ENCODE measurements at regions not wholly inside any gene's neighbourhood (a gene's known extent, or its start where the extent isn't known, plus 50 kb on each side); places are given as distances from the start of the nearest gene placed in this dataset.

DNA sequence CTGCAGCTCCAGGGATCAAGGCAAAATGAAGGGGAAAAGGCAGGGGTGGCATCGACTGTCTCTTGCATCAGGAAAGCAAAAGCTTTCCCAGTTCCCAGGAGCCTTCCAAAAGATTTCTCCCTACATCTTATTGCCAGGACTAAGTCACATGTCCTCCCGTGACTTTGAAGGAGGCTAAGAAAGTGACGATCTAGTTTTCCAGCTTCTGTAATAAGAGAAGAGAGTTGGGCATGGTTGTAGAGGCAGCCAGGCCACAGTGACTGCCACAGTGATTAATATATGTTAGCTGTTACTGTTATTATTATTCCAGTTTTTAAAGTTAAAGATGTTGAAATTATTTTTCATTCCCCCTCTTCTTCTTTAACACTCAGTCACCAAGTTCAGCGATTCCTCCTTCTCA is 77.1 kb downstream of the RMI1 start:
- no peak overlapping the region for H4K8ac ChIP-seq (ENCODE audit: low read depth in 2 of 2, low read length in 2 of 2)
- H2BK120ac ChIP-seq (ENCODE audit: low read depth, low read length) = no peak overlapping the region
- CTCF ChIA-PET = interaction anchor here (0.6 to 1.4 kb wide), 2 partner anchors 112 to 204 kb away, joined by 3 read pairs; no protein-coding TSS in a partner anchor
- H2BK15ac ChIP-seq (ENCODE audit: low read depth, low read length) = no peak overlapping the region
- H4K5ac ChIP-seq (ENCODE audit: low read depth, low read length) = no peak overlapping the region
- no peak overlapping the region for H3K4me2 ChIP-seq (ENCODE audit: low read depth, low read length)
- H3K9me1 ChIP-seq (ENCODE audit: insufficient read depth, low read length) = no peaks in the 10 kb centered on the region
- no peak overlapping the region for H3K18ac ChIP-seq (ENCODE audit: low read depth, low read length)
- BruUV-seq (replicated peaks) = no TSS peak
- H4K91ac ChIP-seq (ENCODE audit: insufficient read depth, low read depth, low read length) = no peak overlapping the region
- no peak overlapping the region for H3K27ac ChIP-seq (ENCODE audit: insufficient read depth, low read length)
- no peak overlapping the region for H3K23ac ChIP-seq (ENCODE audit: low read depth, low read length)
- no peak overlapping the region for H2BK5ac ChIP-seq (ENCODE audit: low read depth, low read length, poor library complexity, severe bottlenecking)
- WGBS, 2 experiments (ENCODE audit: extremely low coverage in 2 of 2, insufficient read length in 1 of 2) = 83% methylated on average over 1 of the region's 4 CpGs; no CpG with 5 or more reads in 1 of the 2 experiments
- no peaks in the 10 kb centered on the region for H3K36me3 ChIP-seq (ENCODE audit: control insufficient read depth, insufficient read depth, low read length)
- H2AK9ac ChIP-seq (replicated peaks; ENCODE audit: low read depth, low read length, poor library complexity) = no peak overlapping the region
- H2AFZ ChIP-seq (replicated peaks; ENCODE audit: low read length, poor library complexity) = no peak overlapping the region
- H3K9me3 ChIP-seq (ENCODE audit: control insufficient read depth, insufficient read depth, low read length) = no peaks in the 10 kb centered on the region
- POLR2A ChIA-PET (ENCODE audit: unreplicated experiment) = no interaction called here
- dilution Hi-C loops (cut with HindIII; ENCODE audit: low sequenced_read_pairs, unreplicated experiment) (no loop called here), intact Hi-C loops (cut with micrococcal nuclease) (no loop called here), in situ Hi-C loops (cut with MboI; ENCODE audit: low sequenced_read_pairs) (no loop called here)
- H3K4ac ChIP-seq (ENCODE audit: low read depth, low read length) = no peak overlapping the region
- no peak overlapping the region for H3K4me3 ChIP-seq (ENCODE audit: insufficient read depth, low read depth, low read length)
- H3K4me1 ChIP-seq (ENCODE audit: control insufficient read depth, insufficient read depth, low read length) = no peaks in the 10 kb centered on the region
- no peaks in the 10 kb centered on the region for H3K79me1 ChIP-seq (ENCODE audit: low read depth in 1 of 2, low read length in 2 of 2)
- H3K27me3 ChIP-seq (ENCODE audit: control insufficient read depth, insufficient read depth, low read length) = no peaks in the 10 kb centered on the region; the same call in 1 of the 2 replicates
- H4K20me1 ChIP-seq (ENCODE audit: insufficient read depth, low read length) = no peaks in the 10 kb centered on the region
- H3K14ac ChIP-seq (replicated peaks; ENCODE audit: low read depth, low read length) = no peak overlapping the region
- TF ChIP-seq, protein P1, sequence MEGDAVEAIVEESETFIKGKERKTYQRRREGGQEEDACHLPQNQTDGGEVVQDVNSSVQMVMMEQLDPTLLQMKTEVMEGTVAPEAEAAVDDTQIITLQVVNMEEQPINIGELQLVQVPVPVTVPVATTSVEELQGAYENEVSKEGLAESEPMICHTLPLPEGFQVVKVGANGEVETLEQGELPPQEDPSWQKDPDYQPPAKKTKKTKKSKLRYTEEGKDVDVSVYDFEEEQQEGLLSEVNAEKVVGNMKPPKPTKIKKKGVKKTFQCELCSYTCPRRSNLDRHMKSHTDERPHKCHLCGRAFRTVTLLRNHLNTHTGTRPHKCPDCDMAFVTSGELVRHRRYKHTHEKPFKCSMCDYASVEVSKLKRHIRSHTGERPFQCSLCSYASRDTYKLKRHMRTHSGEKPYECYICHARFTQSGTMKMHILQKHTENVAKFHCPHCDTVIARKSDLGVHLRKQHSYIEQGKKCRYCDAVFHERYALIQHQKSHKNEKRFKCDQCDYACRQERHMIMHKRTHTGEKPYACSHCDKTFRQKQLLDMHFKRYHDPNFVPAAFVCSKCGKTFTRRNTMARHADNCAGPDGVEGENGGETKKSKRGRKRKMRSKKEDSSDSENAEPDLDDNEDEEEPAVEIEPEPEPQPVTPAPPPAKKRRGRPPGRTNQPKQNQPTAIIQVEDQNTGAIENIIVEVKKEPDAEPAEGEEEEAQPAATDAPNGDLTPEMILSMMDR (conservative IDR thresholded peaks at IDR 0.05; ENCODE audit: low read depth, low read length) = no peak
- no peak for TF ChIP-seq RFX5 (IDR thresholded peaks at IDR 0.05; ENCODE audit: low read depth, low read length)
- TF ChIP-seq POLR2A (IDR thresholded peaks at IDR 0.05; ENCODE audit: low read depth, low read length) = no peak
- no peak for TF ChIP-seq NFE2L2 (IDR thresholded peaks at IDR 0.05; ENCODE audit: low read depth, low read length)
- TF ChIP-seq BHLHE40 (IDR thresholded peaks at IDR 0.05; ENCODE audit: low read depth, low read length) = no peak
- no peak for TF ChIP-seq CEBPB (IDR thresholded peaks at IDR 0.05; ENCODE audit: low read depth, low read length)
- TF ChIP-seq USF2 (IDR thresholded peaks at IDR 0.05; ENCODE audit: low read depth, low read length) = no peak
- no peak for TF ChIP-seq CHD1 (IDR thresholded peaks at IDR 0.05; ENCODE audit: low read depth, low read length)
- TF ChIP-seq MAFK (IDR thresholded peaks at IDR 0.05; ENCODE audit: low read depth, low read length) = no peak
- no peak for TF ChIP-seq MXI1 (IDR thresholded peaks at IDR 0.05; ENCODE audit: borderline replicate concordance, low read depth, low read length)
- no peak for TF ChIP-seq SMC3 (IDR thresholded peaks at IDR 0.05; ENCODE audit: low read depth, low read length)
- no peak for TF ChIP-seq FOS (IDR thresholded peaks at IDR 0.05; ENCODE audit: low read depth, low read length)
- TF ChIP-seq RCOR1 (IDR thresholded peaks at IDR 0.05; ENCODE audit: insufficient replicate concordance, low read length) = no peak
- no peak for TF ChIP-seq MAZ (IDR thresholded peaks at IDR 0.05; ENCODE audit: borderline replicate concordance, low read depth, low read length)
- TF ChIP-seq ELK1 (IDR thresholded peaks at IDR 0.05; ENCODE audit: borderline replicate concordance, low read depth, low read length) = no peak
- H2BK20ac ChIP-seq (ENCODE audit: low read depth, low read length) = no peak overlapping the region
- no peak overlapping the region for H2AK5ac ChIP-seq (ENCODE audit: low read depth, low read length)
- ATAC-seq (ENCODE audit: low read depth) (no peak), DNase-seq (no peak)
- H3K56ac ChIP-seq (ENCODE audit: extremely low read depth, insufficient read depth, low read length) = no peak overlapping the region
- no peak overlapping the region for H3K9ac ChIP-seq (ENCODE audit: low read depth, low read length)
